H9 (cell line): ENCODE measurements at regions not wholly inside any gene's neighbourhood (a gene's known extent, or its start where the extent isn't known, plus 50 kb on each side); places are given as distances from the start of the nearest gene placed in this dataset.

ENCODE experiments used
- DNase-seq: peaks from one replicate; pipeline ENCODE4 v3.0.0-alpha.2; 2017
- H2AFZ ChIP-seq: one replicate; pipeline ENCODE4 v1.6.1; 2013; ENCODE audit warnings: mild to moderate bottlenecking, low read length, control low read depth, moderate library complexity
- H2AK5ac ChIP-seq: 2 replicates; pipeline ENCODE4 v1.6.1; 2013; ENCODE audit warnings: low read length, control low read depth, mixed read lengths; ENCODE audit not compliant: insufficient read length
- H2BK120ac ChIP-seq: one replicate; pipeline ENCODE4 v1.6.1; 2013; ENCODE audit warnings: low read depth, mild to moderate bottlenecking, low read length, control low read depth, inconsistent platforms; ENCODE audit not compliant: poor library complexity, severe bottlenecking
- H2BK12ac ChIP-seq: 2 replicates; pipeline ENCODE4 v1.6.1; 2013; ENCODE audit warnings: low read length, control low read depth, mixed read lengths, low read depth; ENCODE audit not compliant: insufficient read length
- H2BK15ac ChIP-seq: 2 replicates; pipeline ENCODE4 v1.6.1; 2013; ENCODE audit warnings: low read depth, low read length, control low read depth
- H2BK20ac ChIP-seq: one replicate; pipeline ENCODE4 v1.6.1; 2013; ENCODE audit warnings: low read depth, mild to moderate bottlenecking, low read length, control low read depth, inconsistent platforms; ENCODE audit not compliant: poor library complexity, severe bottlenecking
- H2BK5ac ChIP-seq: 2 replicates; pipeline ENCODE4 v1.6.1; 2013; ENCODE audit warnings: low read length, control low read depth, mixed read lengths; ENCODE audit not compliant: insufficient read length
- H3K14ac ChIP-seq: 2 replicates; pipeline ENCODE4 v1.6.1; 2013; ENCODE audit warnings: low read length, control low read depth; ENCODE audit not compliant: insufficient read depth
- H3K18ac ChIP-seq: 2 replicates; pipeline ENCODE4 v1.6.1; 2013; ENCODE audit warnings: low read depth, mild to moderate bottlenecking, mixed read lengths, low read length, control low read depth; ENCODE audit not compliant: insufficient read length
- H3K23ac ChIP-seq: 2 replicates; pipeline ENCODE4 v1.6.1; 2013; ENCODE audit warnings: low read length, control low read depth, mixed read lengths, low read depth; ENCODE audit not compliant: insufficient read length
- H3K23me2 ChIP-seq: 2 replicates; pipeline ENCODE4 v1.6.1; 2013; ENCODE audit warnings: low read depth, mild to moderate bottlenecking, mixed read lengths, low read length, control low read depth; ENCODE audit not compliant: insufficient read length, poor library complexity, severe bottlenecking
- H3K27ac ChIP-seq: 2 replicates; pipeline ENCODE4 v1.5.1; 2013; ENCODE audit warnings: low read length, control low read depth, mixed read lengths, low read depth; ENCODE audit not compliant: insufficient read length
- H3K27me3 ChIP-seq: 2 replicates; pipeline ENCODE4 v1.6.1; 2013; ENCODE audit warnings: low read length, control low read depth, inconsistent platforms; ENCODE audit not compliant: insufficient read depth
- H3K4ac ChIP-seq: 2 replicates; pipeline ENCODE4 v1.6.1; 2013; ENCODE audit warnings: low read depth, mild to moderate bottlenecking, control low read depth, inconsistent platforms, low read length, moderate library complexity
- H3K4me1 ChIP-seq: 2 replicates; pipeline ENCODE4 v1.6.1; 2013; ENCODE audit warnings: low read length, control low read depth, inconsistent platforms; ENCODE audit not compliant: insufficient read depth
- H3K4me2 ChIP-seq: 2 replicates; pipeline ENCODE4 v1.6.1; 2013; ENCODE audit warnings: low read length, control low read depth, mixed read lengths; ENCODE audit not compliant: insufficient read length, insufficient read depth
- H3K56ac ChIP-seq: 2 replicates; pipeline ENCODE4 v1.6.1; 2013; ENCODE audit warnings: low read depth, mild to moderate bottlenecking, mixed read lengths, low read length, control low read depth; ENCODE audit not compliant: insufficient read length
- H3K79me1 ChIP-seq: 2 replicates; pipeline ENCODE4 v1.6.1; 2013; ENCODE audit warnings: low read depth, mild to moderate bottlenecking, moderate library complexity, low read length, control low read depth, inconsistent platforms; ENCODE audit not compliant: insufficient read depth, poor library complexity, severe bottlenecking
- H3K79me2 ChIP-seq: 2 replicates; pipeline ENCODE4 v1.6.1; 2013; ENCODE audit warnings: low read length, control low read depth, inconsistent platforms; ENCODE audit not compliant: insufficient read depth
- H3K9ac ChIP-seq: 2 replicates; pipeline ENCODE4 v1.6.1; 2013; ENCODE audit warnings: low read length, control low read depth, mixed read lengths; ENCODE audit not compliant: insufficient read length; ENCODE audit errors: extremely low read depth
- H3K9me3 ChIP-seq: one replicate; pipeline ENCODE4 v1.6.1; 2013; ENCODE audit warnings: low read depth, low read length, inconsistent platforms; ENCODE audit not compliant: control insufficient read depth
- H3T11ph ChIP-seq: one replicate; pipeline ENCODE4 v1.6.1; 2013; ENCODE audit warnings: mild to moderate bottlenecking, low read length, control low read depth, inconsistent platforms
- H4K20me1 ChIP-seq: one replicate; pipeline ENCODE4 v1.6.1; 2013; ENCODE audit not compliant: control insufficient read depth, insufficient read length, insufficient read depth
- H4K5ac ChIP-seq: 2 replicates; pipeline ENCODE4 v1.6.1; 2013; ENCODE audit warnings: low read depth, mild to moderate bottlenecking, mixed read lengths, low read length, control low read depth; ENCODE audit not compliant: insufficient read length
- H4K8ac ChIP-seq: replicated peaks from 2 replicates; pipeline ENCODE4 v1.6.1; 2013; ENCODE audit warnings: low read length, control low read depth, mixed read lengths, low read depth; ENCODE audit not compliant: insufficient read length
- H4K91ac ChIP-seq: 2 replicates; pipeline ENCODE4 v1.6.1; 2013; ENCODE audit warnings: low read depth, mild to moderate bottlenecking, moderate library complexity, mixed read lengths, low read length, control low read depth; ENCODE audit not compliant: insufficient read length
- H3K27ac Mint-ChIP-seq, 3 experiments: 2 replicates in 2 of 3; 3 replicates in 1 of 3; pipeline ENCODE4 v1.8.0; 2020 to 2021; ENCODE audit warnings: mixed read lengths in 3 of 3, mild to moderate bottlenecking in 1 of 3, moderate library complexity in 1 of 3
- H3K27me3 Mint-ChIP-seq: 2 replicates; pipeline ENCODE4 v1.8.0; 2021; ENCODE audit warnings: low read depth, mild to moderate bottlenecking, moderate library complexity, mixed read lengths
- H3K36me3 Mint-ChIP-seq, 3 experiments: 2 replicates in 2 of 3; 3 replicates in 1 of 3; pipeline ENCODE4 v1.8.0; 2020 to 2021; ENCODE audit warnings: low read depth in 3 of 3, mixed read lengths in 3 of 3; ENCODE audit not compliant: insufficient read depth in 1 of 3
- H3K4me1 Mint-ChIP-seq, 2 experiments: 2 replicates each; pipeline ENCODE4 v1.8.0; 2020; ENCODE audit warnings: mixed read lengths in 2 of 2
- H3K4me3 Mint-ChIP-seq, 2 experiments: 2 replicates in 1 of 2; 3 replicates in 1 of 2; pipeline ENCODE4 v1.8.0; 2020 to 2021; ENCODE audit warnings: mild to moderate bottlenecking in 2 of 2, mixed read lengths in 2 of 2, moderate library complexity in 1 of 2
- H3K9me3 Mint-ChIP-seq, 2 experiments: 2 replicates in 1 of 2; 3 replicates in 1 of 2; pipeline ENCODE4 v1.8.0; 2020; ENCODE audit warnings: mild to moderate bottlenecking in 2 of 2, mixed read lengths in 2 of 2, moderate library complexity in 1 of 2
- CTCF ChIP-seq: fragments of 200-600 bp; sonication (generic); conservative IDR thresholded peaks from 3 replicates; pipeline ENCODE4 v1.8.0; 2021; ENCODE audit warnings: antibody characterized with exemption, mild to moderate bottlenecking
- WGBS: extraction: QIAGEN DNeasy Blood & Tissue Kit; methylation state at CpG from one replicate; pipeline ENCODE4 v1.1.7; 2013; ENCODE audit warnings: missing lambda C conversion rate, low lambda C conversion rate, mixed read lengths; ENCODE audit not compliant: insufficient read length; ENCODE audit errors: extremely low coverage; 5-methylcytosine and 5-hydroxymethylcytosine counted together

- H2AFZ ChIP-seq = no peak overlapping the region
- H3K36me3 Mint-ChIP-seq = peaks cover 0 to 11% (median 3%) of the 10 kb centered on the region in 3 experiments; a peak in 4 of 7 replicates
These were observed 103.8 kb upstream of the LIPC start for GRCh38 chr15:58327958-58328357.

More at GRCh38 chr15:58327958-58328357, 103.8 kb upstream of the LIPC start:
- no peaks in the 10 kb centered on the region for H3K79me2 ChIP-seq
- H3K14ac ChIP-seq = no peak overlapping the region
- Mint-ChIP-seq H3K4me3 (no peak overlapping the region), H3K27ac (no peak overlapping the region), H3K4me1 (peaks cover 32 to 33% of the 10 kb centered on the region in 2 experiments), H3K27me3 (no peaks in the 10 kb centered on the region), H3K9me3 (peaks cover 4 to 9% of the 10 kb centered on the region in 2 experiments; a peak in 4 of 5 replicates)
- H3K4me1 ChIP-seq = peaks cover 8% of the 10 kb centered on the region; the same call in 1 of the 2 replicates
- H2BK20ac ChIP-seq = no peak overlapping the region
- H2BK15ac ChIP-seq = no peak overlapping the region
- H3T11ph ChIP-seq = no peak overlapping the region
- no peak overlapping the region for H2AK5ac ChIP-seq
- H3K18ac ChIP-seq = no peak overlapping the region
- no peak overlapping the region for H4K8ac ChIP-seq
- H2BK5ac ChIP-seq = no peak overlapping the region
- no peaks in the 10 kb centered on the region for H3K79me1 ChIP-seq
- no peak for DNase-seq
- no peak overlapping the region for H2BK12ac ChIP-seq
- H3K9me3 ChIP-seq = no peaks in the 10 kb centered on the region
- no peak overlapping the region for H3K4me2 ChIP-seq
- WGBS = no CpG with 5 or more reads among the region's 1 CpG
- no peak overlapping the region for H4K91ac ChIP-seq
- H3K9ac ChIP-seq = no peak overlapping the region
- no peak overlapping the region for H3K23ac ChIP-seq
- no peak overlapping the region for H3K4ac ChIP-seq
- no peaks in the 10 kb centered on the region for H4K20me1 ChIP-seq
- H4K5ac ChIP-seq = no peak overlapping the region
- no peaks in the 10 kb centered on the region for H3K23me2 ChIP-seq
- TF ChIP-seq CTCF = no peak
- no peak overlapping the region for H3K56ac ChIP-seq
- no peaks in the 10 kb centered on the region for H3K27me3 ChIP-seq
- H3K27ac ChIP-seq = no peak overlapping the region
- no peak overlapping the region for H2BK120ac ChIP-seq
